ENCODE measurements at regions not wholly inside any gene's neighbourhood (a gene's known extent, or its start where the extent isn't known, plus 50 kb on each side); places are given as distances from the start of the nearest gene placed in this dataset.

GRCh38 chr9:99730062-99730461, 91.6 kb upstream of the NR4A3 start:
- Mint-ChIP-seq H3K27me3 (ENCODE audit: insufficient read depth) (peaks cover 1% of the 10 kb centered on the region; the same call in 1 of the 2 replicates), H3K36me3 (ENCODE audit: low read depth) (no peaks in the 10 kb centered on the region), H3K4me3 (no peak overlapping the region), H3K9me3 (no peaks in the 10 kb centered on the region), H3K27ac (no peak overlapping the region), H3K4me1 (ENCODE audit: low read depth) (no peaks in the 10 kb centered on the region; the same call in 1 of the 2 replicates)
- TF ChIP-seq, protein P1, sequence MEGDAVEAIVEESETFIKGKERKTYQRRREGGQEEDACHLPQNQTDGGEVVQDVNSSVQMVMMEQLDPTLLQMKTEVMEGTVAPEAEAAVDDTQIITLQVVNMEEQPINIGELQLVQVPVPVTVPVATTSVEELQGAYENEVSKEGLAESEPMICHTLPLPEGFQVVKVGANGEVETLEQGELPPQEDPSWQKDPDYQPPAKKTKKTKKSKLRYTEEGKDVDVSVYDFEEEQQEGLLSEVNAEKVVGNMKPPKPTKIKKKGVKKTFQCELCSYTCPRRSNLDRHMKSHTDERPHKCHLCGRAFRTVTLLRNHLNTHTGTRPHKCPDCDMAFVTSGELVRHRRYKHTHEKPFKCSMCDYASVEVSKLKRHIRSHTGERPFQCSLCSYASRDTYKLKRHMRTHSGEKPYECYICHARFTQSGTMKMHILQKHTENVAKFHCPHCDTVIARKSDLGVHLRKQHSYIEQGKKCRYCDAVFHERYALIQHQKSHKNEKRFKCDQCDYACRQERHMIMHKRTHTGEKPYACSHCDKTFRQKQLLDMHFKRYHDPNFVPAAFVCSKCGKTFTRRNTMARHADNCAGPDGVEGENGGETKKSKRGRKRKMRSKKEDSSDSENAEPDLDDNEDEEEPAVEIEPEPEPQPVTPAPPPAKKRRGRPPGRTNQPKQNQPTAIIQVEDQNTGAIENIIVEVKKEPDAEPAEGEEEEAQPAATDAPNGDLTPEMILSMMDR (IDR thresholded peaks at IDR 0.05) = no peak
- DNase-seq = no peak

DNA sequence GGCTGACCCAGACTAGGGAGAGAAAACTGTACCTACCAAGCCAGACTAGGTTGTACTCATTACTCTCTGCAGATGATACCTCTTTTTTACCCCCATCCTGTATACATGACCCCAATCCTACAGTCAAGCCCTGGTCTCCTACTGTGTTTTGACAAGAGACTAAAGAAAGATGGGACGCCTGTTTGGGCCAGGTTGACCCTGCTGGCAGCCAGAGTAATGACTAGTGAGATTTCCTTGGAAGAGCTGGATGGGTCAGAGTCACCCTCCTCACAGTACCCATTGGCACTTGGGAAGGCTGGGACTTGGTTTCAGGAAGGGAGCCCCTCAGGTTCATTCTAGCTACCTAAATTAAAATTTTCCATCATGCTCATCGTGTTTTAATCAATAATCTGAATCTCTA, 89.7 kb upstream of the NR4A3 start:
- Mint-ChIP-seq H3K4me1 (ENCODE audit: low read depth) (no peaks in the 10 kb centered on the region; the same call in 1 of the 2 replicates), H3K9me3 (no peaks in the 10 kb centered on the region), H3K36me3 (ENCODE audit: low read depth) (no peaks in the 10 kb centered on the region), H3K27me3 (ENCODE audit: insufficient read depth) (peaks cover 1% of the 10 kb centered on the region; the same call in 1 of the 2 replicates), H3K27ac (no peak overlapping the region), H3K4me3 (no peak overlapping the region)
- DNase-seq = no peak
- TF ChIP-seq, protein P1 (IDR thresholded peaks at IDR 0.05) = no peak

GRCh38 chr9:99732715-99733114, 89.0 kb upstream of the NR4A3 start:
- no peaks in the 10 kb centered on the region for H3K9me3 Mint-ChIP-seq
- H3K27ac Mint-ChIP-seq = no peak overlapping the region
- H3K27me3 Mint-ChIP-seq (ENCODE audit: insufficient read depth) = peaks cover 1% of the 10 kb centered on the region
- H3K4me1 Mint-ChIP-seq (ENCODE audit: low read depth) = no peaks in the 10 kb centered on the region; the same call in 1 of the 2 replicates
- H3K4me3 Mint-ChIP-seq = no peak overlapping the region
- H3K36me3 Mint-ChIP-seq (ENCODE audit: low read depth) = no peaks in the 10 kb centered on the region
- TF ChIP-seq, protein P1 (IDR thresholded peaks at IDR 0.05) = no peak
- DNase-seq = no peak

DNA sequence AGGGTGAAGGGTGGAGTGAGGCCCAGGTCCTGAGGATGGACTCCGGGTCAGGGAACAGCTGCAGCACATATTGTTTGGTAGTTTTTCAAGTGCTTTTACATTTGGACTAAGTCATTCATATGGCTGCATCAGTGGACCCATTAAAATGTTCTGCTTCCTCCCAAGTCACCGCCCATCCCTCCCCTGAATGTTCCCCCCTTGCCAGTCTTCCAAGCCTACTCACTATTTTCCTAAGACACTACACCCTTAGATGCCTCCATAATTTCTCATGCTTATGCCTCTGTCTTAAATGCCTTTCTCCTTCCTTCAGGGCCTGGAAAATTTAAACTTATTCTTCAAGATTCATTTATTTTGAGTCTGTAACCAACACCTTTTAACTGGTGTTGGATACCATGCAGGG, 86.6 kb upstream of the NR4A3 start:
- Mint-ChIP-seq H3K27ac (no peak overlapping the region), H3K27me3 (ENCODE audit: insufficient read depth) (peaks cover 1% of the 10 kb centered on the region), H3K4me3 (no peak overlapping the region), H3K4me1 (ENCODE audit: low read depth) (no peaks in the 10 kb centered on the region; the same call in 1 of the 2 replicates), H3K36me3 (ENCODE audit: low read depth) (no peaks in the 10 kb centered on the region), H3K9me3 (no peaks in the 10 kb centered on the region)
- TF ChIP-seq, protein P1 (IDR thresholded peaks at IDR 0.05) = no peak
- no peak for DNase-seq

GRCh38 chr9:99736291-99736690, 85.4 kb upstream of the NR4A3 start:
- no peak for DNase-seq
- peaks cover 5% of the 10 kb centered on the region for H3K27me3 Mint-ChIP-seq (ENCODE audit: insufficient read depth)
- no peaks in the 10 kb centered on the region for H3K9me3 Mint-ChIP-seq
- H3K4me1 Mint-ChIP-seq (ENCODE audit: low read depth) = no peaks in the 10 kb centered on the region; the same call in 1 of the 2 replicates
- TF ChIP-seq, protein P1 (IDR thresholded peaks at IDR 0.05) = no peak
- H3K4me3 Mint-ChIP-seq = no peak overlapping the region
- H3K27ac Mint-ChIP-seq = no peak overlapping the region
- no peaks in the 10 kb centered on the region for H3K36me3 Mint-ChIP-seq (ENCODE audit: low read depth)

DNA sequence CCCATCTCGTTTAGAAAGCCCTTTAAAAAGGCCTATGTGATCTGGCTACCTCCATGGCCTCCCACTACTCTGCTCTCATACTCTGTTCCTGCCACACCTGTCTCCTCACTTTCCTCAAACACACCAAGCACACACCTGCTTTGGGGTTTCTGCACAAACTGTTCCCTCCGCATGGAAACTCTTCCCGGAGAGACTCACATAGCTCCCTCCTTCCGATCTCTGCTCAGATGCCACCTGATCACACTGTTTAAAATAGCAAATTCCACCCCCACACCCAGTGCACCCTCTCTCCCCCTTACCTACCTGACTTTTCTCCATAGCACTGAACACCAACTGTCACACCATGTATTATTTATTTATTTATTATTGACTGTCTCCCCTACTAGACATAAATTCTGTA, 84.0 kb upstream of the NR4A3 start:
- TF ChIP-seq, protein P1 (IDR thresholded peaks at IDR 0.05) = no peak
- DNase-seq = no peak
- no peaks in the 10 kb centered on the region; the same call in 1 of the 2 replicates for H3K4me1 Mint-ChIP-seq (ENCODE audit: low read depth)
- no peaks in the 10 kb centered on the region for H3K9me3 Mint-ChIP-seq
- no peak overlapping the region for H3K4me3 Mint-ChIP-seq
- H3K27me3 Mint-ChIP-seq (ENCODE audit: insufficient read depth) = peaks cover 8% of the 10 kb centered on the region
- no peaks in the 10 kb centered on the region for H3K36me3 Mint-ChIP-seq (ENCODE audit: low read depth)
- H3K27ac Mint-ChIP-seq = no peak overlapping the region
